ENCODE measurements at regions not wholly inside any gene's neighbourhood (a gene's known extent, or its start where the extent isn't known, plus 50 kb on each side); places are given as distances from the start of the nearest gene placed in this dataset.

GRCh38 chr6:102885165-102885564 is 1491.7 kb downstream of the GRIK2 start:
- TF ChIP-seq POLR2A (IDR thresholded peaks at IDR 0.05) = no peak
- TF ChIP-seq, protein P1, sequence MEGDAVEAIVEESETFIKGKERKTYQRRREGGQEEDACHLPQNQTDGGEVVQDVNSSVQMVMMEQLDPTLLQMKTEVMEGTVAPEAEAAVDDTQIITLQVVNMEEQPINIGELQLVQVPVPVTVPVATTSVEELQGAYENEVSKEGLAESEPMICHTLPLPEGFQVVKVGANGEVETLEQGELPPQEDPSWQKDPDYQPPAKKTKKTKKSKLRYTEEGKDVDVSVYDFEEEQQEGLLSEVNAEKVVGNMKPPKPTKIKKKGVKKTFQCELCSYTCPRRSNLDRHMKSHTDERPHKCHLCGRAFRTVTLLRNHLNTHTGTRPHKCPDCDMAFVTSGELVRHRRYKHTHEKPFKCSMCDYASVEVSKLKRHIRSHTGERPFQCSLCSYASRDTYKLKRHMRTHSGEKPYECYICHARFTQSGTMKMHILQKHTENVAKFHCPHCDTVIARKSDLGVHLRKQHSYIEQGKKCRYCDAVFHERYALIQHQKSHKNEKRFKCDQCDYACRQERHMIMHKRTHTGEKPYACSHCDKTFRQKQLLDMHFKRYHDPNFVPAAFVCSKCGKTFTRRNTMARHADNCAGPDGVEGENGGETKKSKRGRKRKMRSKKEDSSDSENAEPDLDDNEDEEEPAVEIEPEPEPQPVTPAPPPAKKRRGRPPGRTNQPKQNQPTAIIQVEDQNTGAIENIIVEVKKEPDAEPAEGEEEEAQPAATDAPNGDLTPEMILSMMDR (IDR thresholded peaks at IDR 0.05) = no peak
